Central memory CD4-positive, alpha-beta T cell (primary cell): ENCODE measurements at regions not wholly inside any gene's neighbourhood (a gene's known extent, or its start where the extent isn't known, plus 50 kb on each side); places are given as distances from the start of the nearest gene placed in this dataset.
"Not testable (repeated sequence)": the region's sequence is repeated elsewhere in the genome, so short reads cannot be mapped to it uniquely, and the experiment has no call there.

Experiments
- DNase-seq: peaks from one replicate; pipeline ENCODE4 v3.0.0; 2022

DNA sequence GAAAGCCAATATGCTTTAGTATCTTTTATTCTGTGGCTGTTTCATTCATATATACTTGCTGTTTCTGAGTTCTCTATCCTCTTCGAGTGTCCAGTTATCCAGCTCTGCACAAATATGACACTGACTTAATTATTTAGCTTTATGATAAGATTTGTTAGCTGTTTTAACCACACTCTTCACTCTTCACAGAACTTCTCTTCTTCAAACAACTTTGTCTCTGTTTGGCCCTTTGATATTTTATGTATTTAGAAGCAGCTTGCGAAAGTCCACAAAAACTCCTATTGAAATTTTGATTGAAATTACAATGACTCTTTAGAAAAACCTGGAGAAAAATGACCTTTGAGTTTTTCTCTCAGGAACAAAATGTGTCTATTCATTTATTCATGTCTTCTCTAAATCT is 407.0 kb downstream of the CPS1 start:
- DNase-seq = no peak

DNA sequence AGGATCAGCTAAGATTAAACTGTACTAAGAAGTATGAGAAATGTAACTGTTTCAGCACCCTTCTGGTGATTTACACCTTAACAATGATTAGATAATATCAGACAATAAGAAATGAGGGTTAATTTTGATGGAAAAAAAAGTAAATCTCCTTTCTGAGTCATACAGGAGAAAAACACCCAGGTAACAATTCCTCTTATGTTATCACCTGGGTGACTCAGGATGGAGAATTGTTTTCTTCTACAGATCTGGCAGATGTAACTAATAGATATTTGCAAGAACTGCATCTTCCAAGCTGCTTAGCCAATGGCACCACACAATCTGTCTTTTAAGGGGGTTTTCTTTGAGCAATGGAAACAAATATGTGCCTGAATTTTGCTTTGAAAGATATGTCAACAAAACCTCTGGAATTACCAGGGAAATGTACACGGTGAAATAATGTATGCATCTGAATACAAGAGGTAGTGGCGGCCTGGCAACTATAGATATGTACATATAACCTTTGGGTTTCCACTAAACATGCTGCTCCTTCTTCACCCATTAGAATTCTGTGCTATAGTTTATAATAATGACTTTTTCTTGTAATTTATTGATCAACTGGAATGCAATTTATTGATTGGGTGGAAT is 407.9 kb downstream of the CPS1 start:
- DNase-seq = no peak

DNA sequence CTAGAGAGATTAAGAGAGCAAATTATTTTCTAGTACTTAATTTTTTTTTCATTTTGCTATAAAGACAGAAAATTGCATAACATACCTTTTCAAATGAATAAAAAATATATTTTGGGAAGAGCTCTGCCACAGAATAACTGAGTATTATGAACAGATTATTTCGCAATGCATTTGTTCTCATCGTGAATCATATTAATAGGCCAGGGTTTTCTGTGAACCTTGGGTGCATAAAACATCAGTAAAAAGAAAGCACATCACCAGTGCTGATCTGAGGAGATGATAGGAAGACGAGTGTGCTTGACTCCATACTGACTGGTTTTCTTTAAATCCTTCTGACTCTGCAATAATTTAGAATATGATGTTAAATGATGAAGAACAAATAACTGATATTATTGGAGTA is 409.1 kb downstream of the CPS1 start:
- no peak for DNase-seq

DNA sequence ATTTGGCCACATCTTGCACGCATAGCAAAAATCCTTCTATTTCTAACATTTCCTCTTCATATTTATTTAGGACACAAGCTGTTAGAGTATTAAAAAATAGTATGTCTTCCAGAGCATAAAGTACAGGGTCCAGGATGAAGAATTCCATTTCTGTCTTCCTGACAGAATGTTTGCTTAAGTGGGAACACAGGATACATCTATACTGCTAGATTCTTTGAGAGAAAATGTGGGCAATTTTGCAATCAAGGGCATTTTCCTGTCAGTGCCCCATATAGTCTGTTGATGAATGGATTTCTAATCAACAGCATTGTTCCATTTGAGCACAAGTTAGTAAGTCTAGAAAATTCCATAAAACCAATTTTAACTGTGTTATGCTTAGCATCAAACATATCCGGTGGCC is 409.9 kb downstream of the CPS1 start:
- no peak for DNase-seq

DNA sequence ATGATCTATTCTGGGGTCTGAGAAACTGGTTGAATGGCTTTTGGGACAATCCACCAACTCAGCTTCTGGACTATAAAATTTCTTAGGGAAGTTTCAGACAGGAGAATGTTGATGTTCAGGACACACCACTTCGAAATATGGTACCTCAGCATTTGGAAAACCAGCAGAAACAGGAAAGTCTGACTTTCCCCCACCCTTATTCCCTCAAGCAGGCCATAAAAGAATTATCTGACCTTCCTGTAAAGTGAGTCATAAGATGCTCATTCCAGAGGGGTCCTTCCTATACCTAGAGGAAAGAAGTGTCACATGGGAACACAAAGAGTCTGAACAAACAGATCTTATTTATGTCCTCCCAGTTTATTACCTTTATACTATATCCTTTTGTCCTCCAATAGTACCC is 415.0 kb downstream of the CPS1 start:
- DNase-seq = no peak

DNA sequence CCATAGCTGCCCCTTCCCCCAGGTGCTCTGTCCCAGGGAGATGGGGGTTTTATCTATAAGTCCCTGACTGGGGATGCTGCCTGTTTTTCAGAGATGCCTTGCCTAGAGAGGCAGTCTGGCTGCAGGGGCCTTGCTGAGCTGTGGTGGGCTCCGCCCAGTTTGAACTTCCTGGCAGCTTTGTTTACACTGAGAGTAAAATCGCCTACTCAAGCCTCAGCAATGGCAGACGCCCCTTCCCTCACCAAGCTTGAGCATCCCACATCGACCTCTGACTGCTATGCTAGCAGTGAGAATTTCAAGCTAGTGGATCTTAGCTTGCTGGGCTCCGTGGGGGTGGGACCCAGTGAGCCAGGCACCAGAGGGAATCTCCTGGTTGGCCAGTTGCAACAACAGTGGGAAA is 430.4 kb downstream of the CPS1 start:
- not testable (repeated sequence) for DNase-seq

DNA sequence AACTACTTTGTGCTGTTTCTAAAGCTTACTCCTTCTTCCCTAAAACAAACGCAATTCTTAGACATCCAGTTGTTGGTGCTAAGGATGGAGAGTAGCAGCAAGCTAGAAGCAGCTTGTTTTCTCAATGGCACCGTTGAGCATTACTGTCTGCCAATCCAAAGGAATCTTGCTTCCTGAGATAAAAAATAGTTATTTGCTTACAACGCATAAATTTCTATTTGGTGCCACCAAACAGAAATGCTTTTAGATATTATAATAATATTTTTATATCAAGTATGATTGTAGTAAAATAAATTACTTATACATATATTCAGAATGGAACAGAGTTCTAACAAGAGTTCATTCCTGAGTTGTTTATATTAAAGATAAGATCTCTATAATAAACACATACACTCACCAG is 434.7 kb downstream of the CPS1 start:
- no peak for DNase-seq

DNA sequence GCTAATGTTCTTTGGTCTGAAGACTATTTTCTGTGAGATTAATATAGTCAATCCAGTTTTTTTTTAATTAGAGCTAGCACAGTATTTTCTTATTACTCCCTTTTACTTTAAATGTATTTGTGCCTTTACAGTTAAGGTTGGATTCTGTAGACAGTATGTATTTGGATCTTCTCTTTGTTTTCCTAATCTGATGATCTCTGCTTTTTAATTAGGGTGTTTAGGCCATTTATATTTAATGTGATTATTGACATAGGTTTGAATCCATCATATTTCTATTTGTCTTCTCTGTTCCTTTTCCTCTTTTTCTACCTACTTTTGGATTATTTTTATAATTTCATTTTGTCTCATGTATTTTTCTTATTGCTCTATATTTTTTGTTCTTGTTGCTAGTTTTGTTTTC is 437.7 kb downstream of the CPS1 start:
- no peak for DNase-seq

DNA sequence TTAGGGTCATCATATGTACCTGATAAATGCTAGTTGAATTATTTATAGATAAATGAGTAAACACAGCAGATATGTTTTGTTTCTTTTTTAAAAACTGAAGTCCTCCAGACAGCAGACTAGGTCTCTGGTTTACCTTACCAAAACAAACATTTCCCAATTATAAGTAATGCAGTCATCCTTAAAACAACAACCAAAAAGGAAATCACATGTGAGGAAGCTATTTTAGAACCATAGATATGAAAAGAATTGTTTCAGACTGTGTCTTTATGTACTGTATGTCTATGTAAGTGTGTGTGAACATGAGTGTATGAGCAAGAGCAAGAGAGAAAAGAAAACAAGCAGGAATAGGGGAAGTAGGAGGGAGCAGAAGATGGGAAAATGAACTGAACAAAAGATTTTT is 441.0 kb downstream of the CPS1 start:
- DNase-seq = no peak

DNA sequence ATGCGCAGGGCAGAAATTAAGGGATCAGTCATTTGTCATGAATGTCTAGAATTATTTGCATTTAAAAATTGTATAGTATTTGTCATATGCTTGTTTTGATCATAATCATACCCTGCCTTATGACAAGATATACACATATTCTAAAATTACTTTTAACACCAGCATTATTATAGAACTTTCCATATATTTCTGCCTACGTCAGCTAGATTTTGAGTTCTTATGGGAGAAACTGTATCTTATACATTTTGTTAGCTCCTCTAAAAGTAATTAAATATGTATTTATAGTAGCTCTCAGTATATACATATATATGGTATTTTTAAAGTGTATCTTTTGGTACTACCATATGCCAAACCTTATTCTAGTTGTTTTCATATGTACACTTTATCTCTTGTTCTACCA is 441.9 kb downstream of the CPS1 start:
- DNase-seq = no peak

DNA sequence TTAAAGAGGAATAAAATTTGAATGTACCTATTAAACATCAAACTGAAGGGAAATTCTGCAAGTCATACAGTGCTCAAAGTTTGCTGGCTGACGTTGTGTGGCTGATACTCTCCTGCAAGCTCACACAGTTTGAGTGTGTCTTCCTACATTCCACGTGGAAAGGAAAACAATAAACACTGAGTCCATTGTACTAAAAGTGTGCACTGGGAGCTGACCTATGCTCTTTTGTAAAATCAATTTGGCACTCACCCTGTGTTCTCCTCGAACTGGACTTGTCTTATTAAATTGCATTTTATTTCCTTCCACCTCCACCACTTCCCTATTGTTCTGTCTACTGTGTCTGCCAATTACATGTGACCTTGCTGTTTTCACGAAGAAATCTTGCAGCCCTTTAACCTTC is 458.0 kb downstream of the CPS1 start:
- no peak for DNase-seq

DNA sequence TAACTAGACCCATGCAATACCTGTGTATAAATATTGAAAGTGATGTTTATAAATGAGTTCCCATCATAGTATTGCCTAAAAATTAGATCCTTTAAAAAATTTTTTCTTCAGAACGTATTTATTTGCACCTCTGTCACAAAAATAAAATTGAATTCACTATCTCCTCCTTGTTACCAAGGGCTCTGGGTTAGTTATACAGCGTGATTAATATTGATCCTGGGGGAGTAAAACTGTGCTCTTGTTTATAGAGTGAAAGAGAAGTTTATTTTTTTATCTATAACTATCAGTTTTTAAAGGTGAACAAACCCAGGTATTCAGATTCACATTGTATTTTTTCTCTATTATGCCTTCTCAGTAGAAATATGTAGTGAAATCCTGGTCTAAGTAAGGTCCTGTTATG is 458.5 kb downstream of the CPS1 start:
- DNase-seq = no peak

DNA sequence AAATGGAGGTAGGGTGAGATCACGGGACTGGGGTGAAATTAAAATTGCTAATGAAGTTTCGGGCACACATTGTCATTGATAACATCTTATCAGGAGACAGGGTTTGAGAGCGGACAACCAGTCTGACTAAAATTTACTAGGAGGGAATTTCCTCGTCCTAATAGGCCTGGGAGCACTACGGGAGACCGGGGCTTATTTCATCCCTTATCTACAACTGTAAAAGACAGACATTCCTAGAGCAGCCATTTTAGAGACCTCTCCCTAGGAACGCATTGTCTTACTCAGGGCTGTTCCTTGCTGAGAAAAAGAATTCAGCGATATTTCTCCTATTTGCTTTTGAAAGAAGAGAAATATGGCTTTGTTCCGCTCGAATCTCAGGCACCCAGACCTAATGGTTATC is 468.7 kb downstream of the CPS1 start:
- not testable (repeated sequence) for DNase-seq

DNA sequence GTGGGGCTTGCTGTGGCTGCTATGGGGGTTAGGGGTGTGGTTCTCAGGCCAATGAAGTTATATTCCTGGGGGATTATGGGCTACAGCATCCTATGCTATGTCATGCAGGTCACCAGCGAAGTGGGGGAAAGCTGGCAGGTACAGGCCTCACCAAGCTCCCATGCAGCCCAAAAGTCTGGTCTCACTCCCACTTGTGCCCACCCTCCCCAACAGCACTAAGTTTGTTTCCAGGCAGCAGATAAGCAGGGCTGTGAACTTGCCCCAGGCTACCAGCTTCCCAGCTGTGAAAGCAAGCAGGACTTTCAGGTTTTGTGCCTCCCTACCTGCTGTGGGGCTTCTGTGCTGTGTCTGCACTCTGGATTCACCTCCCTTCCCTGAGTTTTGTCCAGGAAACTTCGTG is 469.7 kb downstream of the CPS1 start:
- DNase-seq = no peak

DNA sequence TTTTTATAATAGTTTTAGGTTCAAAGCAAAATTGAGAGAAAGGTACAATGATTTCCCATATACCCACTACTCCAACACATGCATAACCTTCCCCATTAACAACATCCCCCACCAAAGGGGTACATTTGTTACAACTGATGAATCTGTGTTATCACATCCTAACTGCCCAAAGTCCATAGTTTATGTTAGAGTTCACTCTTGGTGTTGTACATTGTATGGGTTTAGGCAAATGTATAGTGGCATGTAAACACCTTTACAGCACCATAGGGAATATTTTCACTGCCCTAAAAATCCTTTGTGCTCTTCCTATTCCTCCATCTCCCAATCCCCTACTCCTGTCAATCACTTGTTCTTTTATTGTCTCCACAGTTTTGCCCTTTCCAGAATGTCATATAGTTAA is 471.6 kb downstream of the CPS1 start:
- no peak for DNase-seq

DNA sequence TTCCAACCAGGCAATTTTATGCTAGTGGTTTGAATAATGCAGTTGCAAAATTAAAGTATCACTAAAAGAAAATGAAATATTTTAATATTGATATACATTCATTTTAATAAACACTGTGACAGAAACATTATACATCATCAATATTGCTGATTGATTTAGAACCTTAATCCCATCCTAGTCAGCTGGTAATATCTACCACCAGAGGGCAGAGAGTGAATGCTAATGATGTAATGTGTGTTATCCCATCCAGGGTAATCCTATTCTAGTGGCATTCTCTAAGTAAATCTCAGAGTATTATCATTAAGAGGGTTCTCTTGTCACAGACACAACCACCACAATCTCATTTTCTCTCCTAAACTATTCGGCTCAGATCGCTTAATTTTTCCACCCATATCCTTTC is 477.4 kb downstream of the CPS1 start:
- DNase-seq = no peak

DNA sequence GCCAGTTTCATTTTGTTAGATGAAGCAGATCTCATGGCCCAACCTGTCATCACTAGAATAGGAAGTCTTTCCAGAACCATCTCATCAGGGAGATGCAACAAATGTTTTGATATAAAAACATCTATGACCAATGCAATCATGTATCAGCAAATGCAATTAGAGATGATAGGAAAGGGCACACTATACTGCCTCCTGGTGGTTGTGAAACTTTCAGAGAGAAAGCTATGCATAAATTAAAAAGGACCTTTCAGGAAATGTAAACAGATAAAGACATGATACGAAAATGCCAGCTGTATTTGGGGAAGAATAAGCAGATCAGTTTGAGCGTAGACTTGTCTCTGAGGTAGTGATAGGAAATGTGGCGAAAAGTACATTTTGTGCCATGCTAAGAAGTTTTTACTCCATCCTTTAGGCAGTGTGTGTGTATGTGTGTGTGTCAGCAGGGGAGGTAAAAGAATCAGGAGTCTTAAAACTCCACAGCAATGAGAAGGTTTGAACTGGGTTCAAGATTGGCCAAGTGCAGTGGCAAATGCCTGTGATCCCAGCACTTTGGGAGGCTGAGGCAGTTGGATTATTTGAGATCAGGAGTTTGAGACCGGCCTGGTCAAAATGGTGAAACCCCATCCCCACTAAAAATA is 479.3 kb downstream of the CPS1 start:
- DNase-seq = no peak

DNA sequence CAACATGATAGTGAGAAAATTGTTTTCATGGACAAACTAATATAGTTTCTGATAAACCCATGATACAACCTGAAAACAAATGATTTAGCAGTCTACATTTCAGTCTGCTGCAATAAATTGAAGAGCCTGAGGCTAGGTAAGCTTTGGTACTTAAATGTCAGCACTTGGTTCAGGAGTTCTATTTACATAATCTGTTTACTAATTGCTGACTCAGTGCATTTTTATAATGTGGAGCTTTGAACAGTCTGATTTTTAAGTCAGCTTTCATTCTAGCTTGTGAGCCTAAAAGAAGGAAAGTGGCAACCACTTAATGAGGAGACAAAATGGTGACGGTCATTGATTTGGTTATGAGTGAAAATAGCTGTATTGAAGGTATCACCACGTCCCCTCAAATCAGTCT is 488.6 kb downstream of the CPS1 start:
- no peak for DNase-seq

DNA sequence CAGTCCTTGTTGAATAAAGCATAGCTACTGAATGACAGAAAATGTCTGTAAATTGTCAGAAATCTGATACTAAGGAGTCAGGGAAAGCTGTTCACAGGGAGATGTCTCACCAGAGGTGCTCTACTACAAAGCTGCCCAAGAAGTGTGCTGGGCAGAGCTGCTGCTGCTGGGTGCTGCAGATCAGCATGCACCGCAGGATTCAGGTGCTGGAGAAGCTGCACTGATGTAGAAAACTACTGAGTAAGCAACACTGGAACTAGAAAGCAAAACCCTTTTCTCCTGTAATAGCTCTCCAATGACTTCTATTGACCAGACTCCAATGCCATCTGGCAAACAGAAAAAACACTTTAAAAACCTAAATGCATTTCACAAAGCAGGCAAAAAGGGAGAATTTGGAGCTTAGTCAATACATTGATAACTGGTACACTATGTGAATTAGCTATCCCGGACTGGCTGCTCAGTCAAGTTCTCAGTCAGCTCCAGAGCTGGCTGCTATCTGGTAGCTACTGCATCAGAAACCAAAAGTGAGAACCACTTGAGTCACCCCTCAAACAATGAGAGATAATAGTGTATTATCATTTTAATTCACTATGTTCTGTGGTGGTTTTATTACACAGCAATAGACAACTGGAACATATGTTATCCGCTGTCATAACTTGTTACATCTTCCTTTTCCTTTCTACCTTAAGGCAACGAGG is 493.1 kb downstream of the CPS1 start:
- no peak for DNase-seq

DNA sequence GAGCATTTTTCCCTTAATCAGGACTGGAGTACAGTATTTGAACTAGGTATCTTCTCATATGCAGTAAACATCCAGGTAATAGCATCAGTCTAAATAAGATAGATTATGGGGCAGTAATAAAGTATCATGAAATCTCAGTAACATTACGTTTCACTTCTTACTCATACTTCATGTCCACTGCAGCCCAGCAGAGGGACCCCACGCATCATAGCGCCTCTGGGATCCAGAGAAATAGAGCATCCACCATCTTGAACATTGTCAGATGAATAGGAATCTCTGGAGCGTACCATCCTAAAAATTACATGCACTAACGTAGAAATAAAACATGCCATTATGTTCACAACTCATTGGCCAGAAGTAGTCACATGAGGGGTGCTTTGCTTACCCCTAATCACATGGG is 499.0 kb downstream of the CPS1 start:
- no peak for DNase-seq

DNA sequence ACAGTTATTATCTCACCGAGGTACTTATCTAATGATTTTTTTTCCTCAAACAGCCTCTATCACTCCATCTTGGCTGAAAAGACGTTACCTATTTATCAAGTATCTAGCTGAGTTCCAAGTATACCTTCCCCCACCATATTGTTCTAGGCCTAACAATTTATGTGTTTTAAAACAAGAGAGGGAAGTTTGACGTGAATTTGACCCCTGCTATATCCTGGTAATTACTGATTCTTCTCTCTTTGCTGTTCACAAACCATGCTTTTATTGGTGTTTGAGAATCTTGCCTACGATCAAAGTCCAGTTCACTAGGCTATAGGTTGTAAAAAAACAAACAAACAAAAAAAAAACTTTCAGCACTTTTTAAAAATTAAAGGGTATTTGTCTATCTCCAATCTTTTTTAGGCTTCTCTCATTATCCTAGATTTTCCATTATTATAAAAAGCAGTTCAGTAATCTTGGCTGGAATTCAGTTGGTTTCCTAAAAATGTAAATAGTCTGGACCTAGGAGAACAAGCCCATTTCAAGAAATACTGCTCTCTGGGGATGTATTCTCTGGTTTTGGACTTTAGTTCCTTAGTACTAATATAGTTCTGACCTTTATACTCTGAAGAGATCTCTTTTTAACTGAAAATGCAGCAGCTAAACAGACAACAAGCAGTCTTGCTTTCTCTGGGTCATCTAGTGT is 505.4 kb downstream of the CPS1 start:
- DNase-seq = no peak

DNA sequence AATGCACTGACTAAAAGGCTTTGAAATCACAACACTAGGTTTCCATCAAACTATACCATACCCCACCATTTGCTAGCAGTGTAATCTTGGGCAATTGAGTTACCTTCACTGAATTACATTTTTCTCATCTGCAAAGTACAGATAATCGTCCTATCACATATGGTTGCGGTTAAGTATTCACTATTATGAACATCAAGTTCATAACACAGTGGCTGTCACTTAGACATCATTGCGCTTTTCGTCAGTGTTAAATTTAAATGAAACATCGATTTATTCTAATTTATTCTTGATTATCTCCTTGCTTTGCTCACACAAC is 505.9 kb downstream of the CPS1 start:
- no peak for DNase-seq

DNA sequence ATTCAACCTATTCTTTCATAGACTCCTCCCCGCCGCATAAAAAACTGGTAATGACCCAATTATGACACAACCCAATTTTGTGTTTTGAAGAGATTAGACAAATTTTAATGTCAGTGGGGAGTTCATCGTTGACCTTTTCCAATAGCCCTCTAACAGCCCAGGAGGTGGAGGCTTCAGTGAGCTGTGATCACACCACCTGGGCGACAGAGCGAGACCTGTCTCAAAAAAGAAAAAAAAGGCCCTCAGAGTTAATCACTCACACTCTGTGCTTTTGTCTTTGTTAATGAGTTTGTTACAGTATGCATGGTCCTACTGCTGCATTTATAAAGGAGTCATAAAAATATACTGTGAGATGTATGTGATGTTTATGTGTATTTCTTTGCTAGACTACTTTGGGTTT is 510.6 kb downstream of the CPS1 start:
- DNase-seq = no peak

DNA sequence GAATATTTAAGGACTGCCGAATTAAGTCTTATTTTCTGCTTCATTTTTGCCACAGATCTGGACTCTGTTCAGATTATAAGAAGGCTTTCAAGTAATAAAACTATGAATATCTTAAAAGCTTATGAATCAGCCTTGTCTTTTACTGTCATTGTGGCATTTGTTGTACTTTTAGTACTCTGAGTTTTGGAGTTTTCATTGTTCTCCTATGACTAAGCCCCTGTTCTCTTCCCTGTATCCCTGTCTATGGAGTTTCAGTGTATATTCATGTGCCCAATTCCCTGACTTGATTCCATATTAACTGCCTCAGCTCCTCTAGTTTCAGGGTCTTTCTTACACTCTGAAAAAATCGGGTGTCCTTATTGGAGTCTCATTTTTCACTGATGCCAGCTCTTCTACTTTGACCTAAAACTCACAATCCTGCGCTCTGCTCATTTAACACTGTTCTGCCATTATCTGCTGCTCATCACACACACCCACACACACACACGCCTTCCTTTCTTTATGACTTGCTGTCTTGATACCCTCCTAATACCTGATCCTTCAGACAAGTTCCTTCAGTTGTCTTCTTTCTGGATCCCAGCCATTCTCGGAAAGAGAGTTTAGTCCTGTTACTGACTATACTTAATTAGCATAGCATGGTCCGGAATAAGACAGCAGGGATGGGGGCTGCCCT is 511.8 kb downstream of the CPS1 start:
- no peak for DNase-seq
